ENCODE measurements at regions not wholly inside any gene's neighbourhood (a gene's known extent, or its start where the extent isn't known, plus 50 kb on each side); places are given as distances from the start of the nearest gene placed in this dataset.

GRCh38 chr15:59873644-59874272, 130.4 kb upstream of the FOXB1 start:
- TF ChIP-seq CEBPB (IDR thresholded peaks at IDR 0.05; ENCODE audit: low read depth) (no peak), SRF (IDR thresholded peaks at IDR 0.05; ENCODE audit: low read depth) (no peak), POLR2AphosphoS5 (IDR thresholded peaks at IDR 0.05; ENCODE audit: low read depth, low read length) (no peak), ATF3 (IDR thresholded peaks at IDR 0.05) (no peak), REST (IDR thresholded peaks at IDR 0.05; ENCODE audit: low read depth) (no peak), CTCF (IDR thresholded peaks at IDR 0.05 in 2 of 3, conservative IDR thresholded peaks at IDR 0.05 in 1 of 3; ENCODE audit: borderline replicate concordance in 1 of 3, insufficient read depth in 1 of 3, low read depth in 2 of 3, low read length in 2 of 3) (no peak)

All from HCT116 (cell line).